ENCODE measurements at regions not wholly inside any gene's neighbourhood (a gene's known extent, or its start where the extent isn't known, plus 50 kb on each side); places are given as distances from the start of the nearest gene placed in this dataset.

GRCh38 chrY:8553614-8554013 lies 783.6 kb upstream of the TSPY4 start:
- no peak for DNase-seq (ENCODE audit: extremely low spot score)
- no peak for TF ChIP-seq CTCF (IDR thresholded peaks at IDR 0.05; ENCODE audit: control extremely low read depth, extremely low read depth, low read depth, missing control alignments)
- POLR2A ChIA-PET, result no interaction called here
- CTCF ChIA-PET, result no interaction called here

DNA sequence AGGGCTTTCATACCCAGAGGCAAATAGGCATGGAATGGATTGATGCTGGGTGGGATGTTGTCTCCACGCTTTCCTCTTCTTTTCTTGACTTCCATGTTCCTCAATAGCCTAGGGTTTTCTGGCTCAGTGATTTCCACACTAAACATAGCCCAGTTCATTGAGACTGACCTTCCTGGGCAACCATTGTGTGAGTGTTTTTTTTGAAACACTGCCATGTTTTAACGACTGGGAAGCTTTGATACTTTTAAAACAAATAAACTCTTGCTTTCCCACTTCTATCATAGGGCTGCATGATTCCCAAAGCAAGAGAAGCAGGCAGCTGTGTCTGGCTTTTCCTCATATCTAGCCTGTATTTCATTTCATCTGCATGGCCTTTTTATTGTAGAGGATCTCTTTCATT lies 775.9 kb upstream of the TSPY4 start:
- POLR2A ChIA-PET, result no interaction called here
- CTCF ChIA-PET, result no interaction called here
- DNase-seq (ENCODE audit: extremely low spot score), result no peak
- no peak for TF ChIP-seq CTCF (IDR thresholded peaks at IDR 0.05; ENCODE audit: control extremely low read depth, extremely low read depth, low read depth, missing control alignments)

DNA sequence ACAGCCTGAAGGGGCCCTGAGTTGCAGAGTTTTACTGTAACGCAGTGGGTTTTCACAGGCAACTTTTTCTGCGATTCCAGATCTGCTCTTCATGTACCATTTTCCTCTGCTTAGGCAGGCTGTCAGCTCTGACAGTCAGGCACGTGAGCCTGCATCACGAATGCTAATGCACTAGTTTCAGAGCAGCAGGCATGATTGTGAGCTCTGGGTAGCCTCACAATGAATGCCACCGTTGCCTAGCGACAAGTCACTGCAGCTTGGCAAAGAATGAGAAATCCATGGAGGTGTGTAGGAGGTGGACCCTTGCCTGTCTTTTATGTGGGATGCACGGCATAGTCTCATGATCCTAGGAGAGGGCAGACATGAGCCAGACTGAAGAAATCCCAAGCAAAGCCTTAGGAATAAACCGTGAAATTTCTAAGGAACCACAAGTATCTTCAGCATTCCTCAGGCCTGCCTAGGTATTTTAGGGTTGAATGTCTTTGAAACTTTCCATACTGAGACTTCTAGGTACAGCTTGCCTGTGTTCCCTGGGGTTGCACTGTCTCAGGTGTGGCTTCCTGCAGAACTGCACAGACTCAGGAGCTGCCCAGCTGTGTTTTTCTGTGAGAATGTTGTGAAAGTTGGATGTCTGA lies 774.7 kb upstream of the TSPY4 start:
- no peak for DNase-seq (ENCODE audit: extremely low spot score)
- TF ChIP-seq CTCF (IDR thresholded peaks at IDR 0.05; ENCODE audit: control extremely low read depth, extremely low read depth, low read depth, missing control alignments), result no peak
- CTCF ChIA-PET, result no interaction called here

GRCh38 chrY:8564421-8564820 lies 772.8 kb upstream of the TSPY4 start:
- CTCF ChIA-PET, result no interaction called here
- TF ChIP-seq CTCF (IDR thresholded peaks at IDR 0.05; ENCODE audit: control extremely low read depth, extremely low read depth, low read depth, missing control alignments), result no peak
- no peak for DNase-seq (ENCODE audit: extremely low spot score)
- POLR2A ChIA-PET, result no interaction called here

More for the DNA sequence above, 774.7 kb upstream of the TSPY4 start:
- POLR2A ChIA-PET, result no interaction called here

DNA sequence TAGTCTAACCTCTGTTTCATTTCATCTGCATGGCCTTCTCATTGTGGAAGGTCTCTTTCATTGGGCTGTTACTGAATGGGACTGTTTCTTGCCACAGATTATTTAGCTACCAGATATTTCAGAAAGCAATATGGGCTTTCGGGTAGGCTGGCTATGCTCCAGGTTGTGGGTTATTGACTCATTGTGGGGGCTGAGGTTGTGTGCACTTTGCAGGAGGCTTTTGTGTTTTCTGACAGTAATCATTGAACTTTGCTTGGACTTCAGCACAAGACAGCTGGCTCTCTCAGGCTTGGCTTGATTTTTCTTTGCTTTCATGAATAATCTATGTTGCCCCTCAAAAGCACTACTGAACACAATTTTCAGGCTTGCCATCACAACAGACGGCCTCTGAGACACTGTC lies 771.1 kb upstream of the TSPY4 start:
- no peak for DNase-seq (ENCODE audit: extremely low spot score)
- ChIA-PET POLR2A (no interaction called here), CTCF (no interaction called here)
- TF ChIP-seq CTCF (IDR thresholded peaks at IDR 0.05; ENCODE audit: control extremely low read depth, extremely low read depth, low read depth, missing control alignments), result no peak

- POLR2A ChIA-PET, result no interaction called here
- CTCF ChIA-PET, result no interaction called here
- no peak for TF ChIP-seq CTCF (IDR thresholded peaks at IDR 0.05; ENCODE audit: control extremely low read depth, extremely low read depth, low read depth, missing control alignments)
- DNase-seq (ENCODE audit: extremely low spot score), result no peak
Observed at GRCh38 chrY:8570384-8570783, 766.9 kb upstream of the TSPY4 start.

DNA sequence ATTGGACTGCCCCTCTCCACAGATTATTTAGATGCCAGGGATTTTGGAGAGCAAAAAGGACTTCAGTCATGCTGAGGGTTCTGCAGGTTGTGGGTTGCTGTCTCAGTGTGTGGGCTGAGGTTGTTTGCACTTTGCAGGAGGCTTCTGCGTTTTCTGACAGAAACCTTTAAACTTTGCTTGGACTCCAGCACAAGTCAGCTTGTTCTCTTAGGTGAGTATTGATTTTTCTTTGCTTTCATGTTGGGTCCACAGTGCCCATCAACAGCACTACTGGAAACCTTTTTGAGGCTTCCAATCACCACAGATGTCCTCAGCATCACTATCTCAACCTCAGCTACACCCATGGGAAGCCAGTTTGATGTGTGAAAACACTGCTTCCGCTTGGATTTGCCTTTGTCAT lies 764.3 kb upstream of the TSPY4 start:
- POLR2A ChIA-PET, result no interaction called here
- DNase-seq (ENCODE audit: extremely low spot score), result no peak
- CTCF ChIA-PET, result no interaction called here
- TF ChIP-seq CTCF (IDR thresholded peaks at IDR 0.05; ENCODE audit: control extremely low read depth, extremely low read depth, low read depth, missing control alignments), result no peak

Data from GM10248 (cell line).